Thyroid gland (tissue), 4 donors: ENCODE measurements at regions not wholly inside any gene's neighbourhood (a gene's known extent, or its start where the extent isn't known, plus 50 kb on each side); places are given as distances from the start of the nearest gene placed in this dataset.

Experiments used
- DNase-seq, 2 donors: peaks; one replicate each; pipeline ENCODE4 v3.0.0-alpha.2; 2019
- H3K27ac ChIP-seq, 3 donors: fragments of 200-600 bp; sonication (generic); 1 replicate in 2 of 3; 2 replicates in 1 of 3; pipeline ENCODE4 v1.5.1; 2016 to 2019; ENCODE audit warnings: mild to moderate bottlenecking in 1 of 3, moderate library complexity in 1 of 3
- H3K27me3 ChIP-seq: fragments of 200-600 bp; sonication (generic); one replicate; pipeline ENCODE4 v1.5.1; 2019
- H3K36me3 ChIP-seq, 2 donors: fragments of 200-600 bp; sonication (generic); one replicate each; pipeline ENCODE4 v1.5.1; 2016 to 2019
- H3K4me1 ChIP-seq, 2 donors: fragments of 200-600 bp; sonication (generic); one replicate each; pipeline ENCODE4 v1.5.1; 2017 to 2019
- H3K4me3 ChIP-seq, 3 donors: fragments of 200-600 bp; sonication (generic); replicated peaks in 1 of 3; 1 replicate in 2 of 3; 2 replicates in 1 of 3; pipeline ENCODE4 v1.5.1; 2016; ENCODE audit warnings: mild to moderate bottlenecking in 1 of 3
- H3K9me3 ChIP-seq: fragments of 200-600 bp; sonication (generic); one replicate; pipeline ENCODE4 v1.5.1; 2017
- POLR2A ChIP-seq, 2 donors: fragments of 450-650 bp; IDR thresholded peaks; one replicate each; pipeline ENCODE4 v1.6.1; 2017; ENCODE audit warnings: antibody characterized with exemption in 2 of 2, mild to moderate bottlenecking in 2 of 2, moderate library complexity in 1 of 2
- WGBS, 2 donors: methylation state at CpG; one replicate each; pipeline ENCODE4 v1.1.5; 2017; 5-methylcytosine and 5-hydroxymethylcytosine counted together
- intact Hi-C: fragments of 100-400 bp; cut with DNase I; formaldehyde crosslinking; loops from one replicate; pipeline ENCODE4 v1.15.1; 2023
- TF ChIP-seq, protein P1 (sequence below), 6 experiments: fragments of 200-600 bp in 3 of 6; fragments of 450-650 bp in 3 of 6; sonication (generic) in 3 of 6; IDR thresholded peaks; one replicate each; pipeline ENCODE4 v1.5.1; 2016 to 2019; ENCODE audit warnings: antibody characterized with exemption in 6 of 6, mild to moderate bottlenecking in 2 of 6, inconsistent platforms in 1 of 6, moderate library complexity in 1 of 6

DNA sequence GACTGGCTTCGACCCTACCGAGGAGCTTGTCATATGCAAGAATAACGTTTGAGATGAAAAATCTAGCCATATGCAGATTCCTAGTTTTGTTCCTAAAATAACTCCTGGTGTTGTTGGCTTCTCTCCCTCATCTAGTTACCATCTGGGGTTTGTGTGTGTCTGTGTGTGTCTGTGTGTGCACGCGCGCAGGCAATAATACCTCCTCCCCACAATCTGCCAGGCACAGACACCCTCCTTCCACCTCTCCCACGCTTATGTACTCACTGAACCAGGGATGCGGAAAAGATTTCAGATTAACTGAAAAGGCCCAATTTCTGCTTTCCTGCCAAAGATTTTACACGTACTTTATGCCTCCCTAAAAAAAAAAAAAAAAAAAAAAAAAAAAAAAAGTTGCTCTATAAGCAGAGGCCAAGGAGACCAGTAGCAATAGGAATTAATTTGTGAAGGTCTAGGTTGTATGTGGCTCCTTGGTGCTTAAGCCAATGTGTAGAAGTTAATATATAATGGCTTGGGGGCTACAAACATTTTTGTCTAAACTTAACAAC, 452.7 kb downstream of the NUF2 start:
- WGBS, 2 donors: 65 to 68% methylated on average over 9 of the region's 9 CpGs
- H3K27me3 ChIP-seq: no peaks in the 10 kb centered on the region
- no peak overlapping the region for H3K27ac ChIP-seq
- H3K36me3 ChIP-seq: no peaks in the 10 kb centered on the region
- no peak overlapping the region for H3K4me3 ChIP-seq
- H3K9me3 ChIP-seq: no peaks in the 10 kb centered on the region
- intact Hi-C loops: no loop called here
- TF ChIP-seq POLR2A (IDR thresholded peaks at IDR 0.05): no peak
- TF ChIP-seq, protein P1, sequence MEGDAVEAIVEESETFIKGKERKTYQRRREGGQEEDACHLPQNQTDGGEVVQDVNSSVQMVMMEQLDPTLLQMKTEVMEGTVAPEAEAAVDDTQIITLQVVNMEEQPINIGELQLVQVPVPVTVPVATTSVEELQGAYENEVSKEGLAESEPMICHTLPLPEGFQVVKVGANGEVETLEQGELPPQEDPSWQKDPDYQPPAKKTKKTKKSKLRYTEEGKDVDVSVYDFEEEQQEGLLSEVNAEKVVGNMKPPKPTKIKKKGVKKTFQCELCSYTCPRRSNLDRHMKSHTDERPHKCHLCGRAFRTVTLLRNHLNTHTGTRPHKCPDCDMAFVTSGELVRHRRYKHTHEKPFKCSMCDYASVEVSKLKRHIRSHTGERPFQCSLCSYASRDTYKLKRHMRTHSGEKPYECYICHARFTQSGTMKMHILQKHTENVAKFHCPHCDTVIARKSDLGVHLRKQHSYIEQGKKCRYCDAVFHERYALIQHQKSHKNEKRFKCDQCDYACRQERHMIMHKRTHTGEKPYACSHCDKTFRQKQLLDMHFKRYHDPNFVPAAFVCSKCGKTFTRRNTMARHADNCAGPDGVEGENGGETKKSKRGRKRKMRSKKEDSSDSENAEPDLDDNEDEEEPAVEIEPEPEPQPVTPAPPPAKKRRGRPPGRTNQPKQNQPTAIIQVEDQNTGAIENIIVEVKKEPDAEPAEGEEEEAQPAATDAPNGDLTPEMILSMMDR (IDR thresholded peaks at IDR 0.05): no peak
- no peak for DNase-seq
- H3K4me1 ChIP-seq: no peaks in the 10 kb centered on the region

DNA sequence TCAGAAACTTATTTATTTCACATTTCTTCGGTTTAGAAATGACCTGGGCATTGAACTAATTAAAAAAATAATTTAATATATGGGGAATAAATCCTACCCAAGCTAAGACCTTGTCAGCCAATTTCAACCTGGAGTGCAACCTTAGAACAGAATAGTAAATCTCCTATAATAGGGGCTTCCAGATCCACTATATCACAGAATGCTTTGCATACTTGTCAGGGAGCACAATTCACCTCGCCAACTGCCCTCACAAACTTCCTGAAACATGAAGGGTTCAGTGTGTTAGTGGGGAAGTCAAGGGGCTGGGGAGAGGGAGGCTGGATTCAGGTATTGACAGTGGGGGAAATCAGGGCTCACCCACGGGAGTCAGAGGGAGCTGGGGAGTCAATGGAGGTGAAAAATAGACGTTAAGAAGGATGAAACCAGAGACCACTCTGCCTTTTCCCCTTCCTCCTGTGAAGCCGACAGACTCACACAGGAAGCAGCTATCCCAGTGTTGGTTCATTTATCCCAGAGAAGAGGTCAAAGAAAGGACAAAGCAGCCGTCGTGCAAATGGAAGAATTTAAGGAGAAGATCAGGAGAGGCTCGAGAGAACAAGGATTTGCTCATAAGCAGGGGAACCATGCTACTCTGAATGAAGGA, 453.3 kb downstream of the NUF2 start:
- Histone ChIP-seq H3K9me3 (no peaks in the 10 kb centered on the region), H3K4me1 (no peaks in the 10 kb centered on the region), H3K27me3 (no peaks in the 10 kb centered on the region), H3K27ac (no peak overlapping the region), H3K36me3 (no peaks in the 10 kb centered on the region), H3K4me3 (no peak overlapping the region)
- no peak for DNase-seq
- intact Hi-C loops: no loop called here
- TF ChIP-seq, protein P1 (IDR thresholded peaks at IDR 0.05): no peak
- TF ChIP-seq POLR2A (IDR thresholded peaks at IDR 0.05): no peak
- WGBS, 2 donors: 29 to 30% methylated on average over 8 of the region's 8 CpGs

DNA sequence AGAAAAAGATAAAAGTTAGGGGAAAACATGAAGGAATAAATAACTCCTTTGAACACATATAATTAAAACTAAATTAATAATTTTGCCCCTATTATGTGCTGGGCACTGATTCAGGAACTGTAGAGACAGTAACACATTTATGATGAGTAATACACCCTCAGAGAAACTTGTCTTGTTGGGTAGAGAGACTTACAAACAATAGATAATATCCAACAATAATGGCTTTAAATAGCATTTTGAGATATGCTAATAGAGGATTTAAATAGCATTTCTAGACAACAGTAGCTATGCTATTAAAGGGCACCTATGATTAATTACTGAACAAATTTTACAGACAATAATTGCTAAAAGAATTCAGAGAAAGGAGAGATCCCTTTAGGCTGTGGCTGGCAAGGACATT, 455.5 kb downstream of the NUF2 start:
- Histone ChIP-seq H3K4me3 (no peak overlapping the region), H3K27ac (no peak overlapping the region), H3K27me3 (no peaks in the 10 kb centered on the region), H3K4me1 (no peaks in the 10 kb centered on the region), H3K9me3 (no peaks in the 10 kb centered on the region), H3K36me3 (no peaks in the 10 kb centered on the region)
- intact Hi-C loops: no loop called here
- TF ChIP-seq POLR2A (IDR thresholded peaks at IDR 0.05): no peak
- TF ChIP-seq, protein P1 (IDR thresholded peaks at IDR 0.05): no peak
- DNase-seq: no peak

DNA sequence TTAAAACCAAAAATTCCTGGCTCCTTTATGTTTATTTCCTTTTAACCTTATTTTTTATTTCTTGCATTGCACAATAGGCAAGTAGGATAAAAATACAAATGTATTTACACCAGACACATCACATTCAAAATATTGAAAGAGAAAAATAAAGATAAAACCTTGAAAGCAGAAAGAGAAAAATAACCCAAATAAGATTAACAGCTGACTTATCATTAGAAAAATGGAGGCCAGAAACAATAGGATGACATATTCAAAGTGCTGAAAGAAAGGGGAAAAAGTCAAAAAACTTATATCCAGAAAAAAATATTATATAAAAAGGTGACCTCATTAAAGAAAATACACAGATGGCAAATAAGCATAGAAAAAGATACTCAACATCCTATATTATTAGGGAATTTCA, 459.4 kb downstream of the NUF2 start:
- no peaks in the 10 kb centered on the region for H3K9me3 ChIP-seq
- no peak for DNase-seq
- no peaks in the 10 kb centered on the region for H3K36me3 ChIP-seq
- H3K27me3 ChIP-seq: no peaks in the 10 kb centered on the region
- TF ChIP-seq POLR2A (IDR thresholded peaks at IDR 0.05): no peak
- TF ChIP-seq, protein P1 (IDR thresholded peaks at IDR 0.05): no peak
- no peak overlapping the region for H3K27ac ChIP-seq
- intact Hi-C loops: no loop called here
- no peaks in the 10 kb centered on the region for H3K4me1 ChIP-seq
- H3K4me3 ChIP-seq: no peak overlapping the region

DNA sequence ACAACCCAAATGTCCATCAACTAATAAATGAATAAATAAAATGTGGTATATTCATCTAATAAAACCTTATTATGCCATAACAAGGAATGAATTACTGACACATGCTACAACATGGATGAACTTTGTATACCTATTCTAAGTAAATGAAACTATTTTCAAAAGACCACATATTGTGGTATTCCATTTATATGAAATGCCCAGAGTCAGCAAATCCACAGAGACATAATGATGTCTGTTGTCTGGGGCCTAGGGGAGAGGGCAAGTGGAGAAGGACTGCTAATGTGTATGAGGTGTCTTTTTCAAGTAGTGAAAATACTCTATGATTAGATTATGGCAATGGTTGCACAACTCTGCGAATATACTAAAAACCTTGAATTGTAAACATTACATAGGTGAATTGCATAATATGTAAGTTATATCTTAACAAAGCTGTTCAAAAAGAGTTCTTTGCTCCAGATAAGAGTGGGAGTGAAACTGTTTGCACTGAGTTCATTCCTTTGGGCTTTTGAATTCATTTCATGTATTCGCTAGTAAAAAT, 464.2 kb downstream of the NUF2 start:
- intact Hi-C loops: no loop called here
- whole genome bisulfite sequencing, 2 donors: 92 to 95% methylated on average over 2 of the region's 2 CpGs

More for the DNA sequence above, 464.2 kb downstream of the NUF2 start:
- Histone ChIP-seq H3K27ac (no peak overlapping the region), H3K4me1 (no peaks in the 10 kb centered on the region), H3K36me3 (no peaks in the 10 kb centered on the region), H3K4me3 (no peak overlapping the region), H3K9me3 (no peaks in the 10 kb centered on the region), H3K27me3 (no peaks in the 10 kb centered on the region)
- no peak for DNase-seq
- TF ChIP-seq POLR2A (IDR thresholded peaks at IDR 0.05): no peak
- TF ChIP-seq, protein P1 (IDR thresholded peaks at IDR 0.05): no peak
